Stimulated activated naive CD8-positive, alpha-beta T cell treated with anti-CD3 and anti-CD28 coated beads, Interleukin-15, Interleukin-2, amounts not matched to agents 100 ng/mL and 50 ng/mL, for 24 hours (primary cell): ENCODE measurements at regions not wholly inside any gene's neighbourhood (a gene's known extent, or its start where the extent isn't known, plus 50 kb on each side); places are given as distances from the start of the nearest gene placed in this dataset.

Source experiments
- H3K27ac Mint-ChIP-seq: one replicate; pipeline ENCODE4 v1.8.0; 2021; ENCODE audit warnings: mild to moderate bottlenecking, mixed read lengths
- H3K27me3 Mint-ChIP-seq: one replicate; pipeline ENCODE4 v1.8.0; 2021; ENCODE audit warnings: mixed read lengths
- H3K36me3 Mint-ChIP-seq: one replicate; pipeline ENCODE4 v1.8.0; 2021; ENCODE audit warnings: low read depth, mixed read lengths
- H3K4me1 Mint-ChIP-seq: one replicate; pipeline ENCODE4 v1.8.0; 2021; ENCODE audit warnings: low read depth, mixed read lengths
- H3K4me3 Mint-ChIP-seq: one replicate; pipeline ENCODE4 v1.8.0; 2021; ENCODE audit warnings: mild to moderate bottlenecking, mixed read lengths
- H3K9me3 Mint-ChIP-seq: one replicate; pipeline ENCODE4 v1.8.0; 2021; ENCODE audit warnings: mixed read lengths

DNA sequence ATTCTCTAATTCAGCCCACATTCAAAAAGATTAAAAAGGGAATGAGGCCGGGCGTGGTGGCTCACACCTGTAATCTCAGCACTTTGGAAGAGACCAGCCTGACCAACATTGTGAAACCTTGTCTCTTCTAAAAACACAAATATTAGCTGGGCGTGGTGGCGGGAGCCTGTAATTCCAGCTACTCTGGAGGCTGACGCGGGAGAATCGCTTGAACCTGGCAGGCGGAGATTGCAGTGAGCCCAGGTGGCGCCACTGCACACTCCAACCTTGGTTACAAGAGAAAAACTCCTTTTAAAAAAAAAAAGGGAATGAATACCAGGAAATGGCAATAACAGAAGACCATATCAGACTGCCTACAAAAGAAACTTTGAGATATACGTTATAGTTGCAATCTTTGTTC is 1244.5 kb downstream of the PCDH9 start:
- no peaks in the 10 kb centered on the region for H3K27me3 Mint-ChIP-seq
- H3K27ac Mint-ChIP-seq: no peak overlapping the region
- H3K4me3 Mint-ChIP-seq: no peak overlapping the region
- no peaks in the 10 kb centered on the region for H3K4me1 Mint-ChIP-seq
- no peaks in the 10 kb centered on the region for H3K36me3 Mint-ChIP-seq
- no peaks in the 10 kb centered on the region for H3K9me3 Mint-ChIP-seq

DNA sequence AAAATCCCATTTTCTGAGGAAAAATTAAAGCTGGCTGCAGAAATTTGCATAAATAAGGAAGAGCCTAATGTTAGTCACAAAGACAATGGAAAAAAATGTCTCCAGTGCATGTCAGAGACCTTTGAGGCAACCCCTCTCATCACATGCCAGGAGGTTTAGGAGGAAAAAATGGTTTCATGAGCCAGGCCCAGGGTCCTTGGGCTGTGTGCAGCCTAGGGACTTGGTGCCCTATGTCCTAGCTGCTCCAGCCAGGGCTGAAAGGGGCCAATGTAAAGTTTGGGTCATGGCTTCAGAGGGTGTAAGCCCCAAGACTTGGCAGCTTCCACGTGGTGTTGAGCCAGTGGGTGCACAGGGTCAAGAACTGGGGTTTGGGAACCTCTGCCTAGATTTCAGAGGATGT is 1252.6 kb downstream of the PCDH9 start:
- Mint-ChIP-seq H3K4me3 (no peak overlapping the region), H3K36me3 (no peaks in the 10 kb centered on the region), H3K27ac (no peak overlapping the region), H3K4me1 (no peaks in the 10 kb centered on the region), H3K27me3 (no peaks in the 10 kb centered on the region), H3K9me3 (peaks cover 7% of the 10 kb centered on the region)

- H3K4me3 Mint-ChIP-seq: no peak overlapping the region
- peaks cover 9% of the 10 kb centered on the region for H3K9me3 Mint-ChIP-seq
- H3K36me3 Mint-ChIP-seq: no peaks in the 10 kb centered on the region
- H3K4me1 Mint-ChIP-seq: no peaks in the 10 kb centered on the region
- H3K27me3 Mint-ChIP-seq: no peaks in the 10 kb centered on the region
- H3K27ac Mint-ChIP-seq: no peak overlapping the region
Observed at GRCh38 chr13:65971541-65971940, 1258.6 kb downstream of the PCDH9 start.

DNA sequence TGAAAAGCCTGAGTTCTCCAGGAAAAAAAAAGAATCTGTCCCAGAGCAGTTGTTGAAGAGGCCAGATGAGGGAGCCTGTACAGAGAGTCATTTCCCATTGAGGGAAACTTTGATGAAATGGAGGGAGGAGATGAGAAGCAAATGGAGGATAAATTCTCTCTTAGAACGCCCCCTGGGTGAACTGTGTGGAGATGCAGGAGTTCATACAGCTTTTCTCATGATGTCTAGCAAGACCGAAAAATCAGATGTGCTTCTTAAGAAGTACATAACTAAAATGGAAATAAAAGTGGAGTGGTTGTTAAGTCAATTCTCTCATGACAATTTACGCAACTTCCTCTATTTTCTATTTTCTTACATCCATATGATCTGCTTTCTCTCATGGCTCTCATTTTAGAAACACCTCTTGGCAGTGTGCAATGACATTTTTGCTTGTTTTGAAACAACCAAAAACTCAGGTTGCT is 1263.1 kb downstream of the PCDH9 start:
- Mint-ChIP-seq H3K27me3 (no peaks in the 10 kb centered on the region), H3K4me3 (no peak overlapping the region), H3K9me3 (peaks cover 7% of the 10 kb centered on the region), H3K27ac (no peak overlapping the region), H3K36me3 (no peaks in the 10 kb centered on the region), H3K4me1 (no peaks in the 10 kb centered on the region)

- H3K4me3 Mint-ChIP-seq: no peak overlapping the region
- peaks cover 7% of the 10 kb centered on the region for H3K9me3 Mint-ChIP-seq
- no peaks in the 10 kb centered on the region for H3K4me1 Mint-ChIP-seq
- no peaks in the 10 kb centered on the region for H3K27me3 Mint-ChIP-seq
- H3K27ac Mint-ChIP-seq: no peak overlapping the region
- no peaks in the 10 kb centered on the region for H3K36me3 Mint-ChIP-seq
Observed at GRCh38 chr13:65965501-65965900, 1264.6 kb downstream of the PCDH9 start.

DNA sequence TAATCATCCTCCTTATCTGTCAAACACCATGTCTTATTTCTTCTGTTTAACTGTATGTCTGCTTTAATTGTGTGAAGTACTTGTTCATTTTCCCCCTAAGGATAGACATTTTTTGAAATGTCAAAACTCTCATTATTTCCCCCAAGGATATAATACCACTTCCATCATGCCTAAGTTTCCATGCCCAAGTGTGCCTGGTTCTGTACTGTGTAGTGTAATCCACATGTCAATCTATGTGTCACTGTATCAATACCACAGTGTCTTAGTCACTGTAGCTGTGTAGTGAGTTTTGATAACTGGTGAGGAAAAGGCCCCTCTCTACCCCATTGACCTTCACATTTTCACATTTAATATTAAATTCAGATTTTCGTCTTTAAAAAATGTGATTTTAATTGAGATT is 1265.5 kb downstream of the PCDH9 start:
- no peaks in the 10 kb centered on the region for H3K36me3 Mint-ChIP-seq
- peaks cover 7% of the 10 kb centered on the region for H3K9me3 Mint-ChIP-seq
- no peak overlapping the region for H3K27ac Mint-ChIP-seq
- H3K4me1 Mint-ChIP-seq: no peaks in the 10 kb centered on the region
- no peaks in the 10 kb centered on the region for H3K27me3 Mint-ChIP-seq
- H3K4me3 Mint-ChIP-seq: no peak overlapping the region

GRCh38 chr13:65959305-65959704 is 1270.8 kb downstream of the PCDH9 start:
- H3K4me3 Mint-ChIP-seq: no peak overlapping the region
- no peaks in the 10 kb centered on the region for H3K4me1 Mint-ChIP-seq
- no peaks in the 10 kb centered on the region for H3K36me3 Mint-ChIP-seq
- H3K9me3 Mint-ChIP-seq: peaks cover 7% of the 10 kb centered on the region
- H3K27ac Mint-ChIP-seq: no peak overlapping the region
- H3K27me3 Mint-ChIP-seq: no peaks in the 10 kb centered on the region

GRCh38 chr13:65946387-65946786 is 1283.7 kb downstream of the PCDH9 start:
- Mint-ChIP-seq H3K27ac (no peak overlapping the region), H3K36me3 (no peaks in the 10 kb centered on the region)

DNA sequence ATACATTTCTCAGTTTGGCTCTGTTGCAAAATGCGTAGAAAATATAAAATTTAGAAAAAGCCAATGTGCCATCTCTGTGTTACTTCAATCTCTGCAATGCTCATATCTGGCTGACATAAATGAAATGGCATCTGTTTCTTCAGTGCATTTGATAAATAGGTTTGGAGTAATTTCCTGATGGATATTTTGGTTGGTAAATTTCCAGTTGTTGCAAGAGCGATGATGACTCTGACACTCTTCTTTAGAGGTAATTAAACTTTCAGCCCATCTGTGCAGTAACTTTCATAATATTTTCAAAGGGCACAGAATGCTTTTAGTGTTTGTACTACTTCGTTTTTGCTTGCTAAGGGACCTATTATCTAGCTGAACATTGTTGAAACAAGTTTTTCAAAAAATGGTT is 1286.4 kb downstream of the PCDH9 start:
- no peak overlapping the region for H3K27ac Mint-ChIP-seq
- H3K4me3 Mint-ChIP-seq: no peak overlapping the region
- no peaks in the 10 kb centered on the region for H3K36me3 Mint-ChIP-seq
- H3K9me3 Mint-ChIP-seq: peaks cover 3% of the 10 kb centered on the region
- H3K27me3 Mint-ChIP-seq: no peaks in the 10 kb centered on the region
- no peaks in the 10 kb centered on the region for H3K4me1 Mint-ChIP-seq

More at GRCh38 chr13:65946387-65946786, 1283.7 kb downstream of the PCDH9 start:
- no peaks in the 10 kb centered on the region for H3K27me3 Mint-ChIP-seq
- no peaks in the 10 kb centered on the region for H3K4me1 Mint-ChIP-seq
- no peak overlapping the region for H3K4me3 Mint-ChIP-seq
- H3K9me3 Mint-ChIP-seq: peaks cover 5% of the 10 kb centered on the region

GRCh38 chr13:65943024-65943423 is 1287.1 kb downstream of the PCDH9 start:
- no peaks in the 10 kb centered on the region for H3K4me1 Mint-ChIP-seq
- no peaks in the 10 kb centered on the region for H3K27me3 Mint-ChIP-seq
- no peak overlapping the region for H3K27ac Mint-ChIP-seq
- no peak overlapping the region for H3K4me3 Mint-ChIP-seq
- H3K9me3 Mint-ChIP-seq: peaks cover 3% of the 10 kb centered on the region
- H3K36me3 Mint-ChIP-seq: no peaks in the 10 kb centered on the region

- H3K4me1 Mint-ChIP-seq: no peaks in the 10 kb centered on the region
- H3K9me3 Mint-ChIP-seq: peaks cover 6% of the 10 kb centered on the region
- H3K27me3 Mint-ChIP-seq: no peaks in the 10 kb centered on the region
- H3K27ac Mint-ChIP-seq: no peak overlapping the region
- no peak overlapping the region for H3K4me3 Mint-ChIP-seq
- H3K36me3 Mint-ChIP-seq: no peaks in the 10 kb centered on the region
Observed at GRCh38 chr13:65940720-65941119, 1289.4 kb downstream of the PCDH9 start.

DNA sequence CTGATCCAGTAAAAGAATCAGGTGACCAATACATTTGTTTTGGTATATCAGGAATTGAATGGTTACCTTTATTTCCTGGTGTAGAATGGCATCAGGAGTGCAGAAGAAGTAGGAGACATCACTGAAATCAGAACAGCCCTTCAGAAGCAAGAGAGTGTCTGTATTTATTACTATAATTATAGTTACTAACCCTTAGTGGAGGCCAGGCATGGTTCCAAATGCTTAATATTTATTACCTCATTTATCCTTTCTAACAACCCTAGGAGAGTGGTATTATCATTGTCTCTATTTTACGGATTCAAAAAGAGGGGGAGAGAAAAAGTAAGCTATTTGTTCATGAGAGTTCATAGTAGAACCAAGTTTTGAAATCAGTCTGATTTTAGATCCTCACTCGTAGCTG is 1292.9 kb downstream of the PCDH9 start:
- Mint-ChIP-seq H3K4me3 (no peak overlapping the region), H3K4me1 (no peaks in the 10 kb centered on the region), H3K27ac (no peak overlapping the region), H3K36me3 (no peaks in the 10 kb centered on the region), H3K27me3 (no peaks in the 10 kb centered on the region), H3K9me3 (peaks cover 6% of the 10 kb centered on the region)

DNA sequence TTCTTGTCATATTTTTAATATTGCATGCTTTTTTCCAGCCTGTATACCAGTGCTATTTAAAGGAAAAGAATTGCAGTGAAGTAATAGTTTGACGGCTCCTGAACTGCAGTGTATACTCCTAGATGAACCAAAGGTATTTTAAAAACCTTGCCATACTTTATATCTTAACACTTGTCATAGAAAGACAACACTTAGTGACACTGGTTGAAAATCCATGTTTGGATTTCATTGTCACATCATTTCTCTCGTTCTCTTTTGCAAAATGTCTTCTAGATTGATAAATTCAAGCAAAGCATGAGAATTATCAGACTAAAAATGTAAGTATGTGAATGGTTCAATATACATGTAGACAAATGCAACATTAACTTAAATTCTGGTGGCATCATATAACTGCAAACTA is 1293.9 kb downstream of the PCDH9 start:
- no peak overlapping the region for H3K27ac Mint-ChIP-seq
- no peaks in the 10 kb centered on the region for H3K4me1 Mint-ChIP-seq
- peaks cover 6% of the 10 kb centered on the region for H3K9me3 Mint-ChIP-seq
- no peaks in the 10 kb centered on the region for H3K36me3 Mint-ChIP-seq
- no peak overlapping the region for H3K4me3 Mint-ChIP-seq
- H3K27me3 Mint-ChIP-seq: no peaks in the 10 kb centered on the region

GRCh38 chr13:65932587-65933239 is 1297.4 kb downstream of the PCDH9 start:
- no peaks in the 10 kb centered on the region for H3K36me3 Mint-ChIP-seq
- no peaks in the 10 kb centered on the region for H3K27me3 Mint-ChIP-seq
- no peaks in the 10 kb centered on the region for H3K4me1 Mint-ChIP-seq
- H3K4me3 Mint-ChIP-seq: no peak overlapping the region
- H3K9me3 Mint-ChIP-seq: peaks cover 3% of the 10 kb centered on the region
- no peak overlapping the region for H3K27ac Mint-ChIP-seq

DNA sequence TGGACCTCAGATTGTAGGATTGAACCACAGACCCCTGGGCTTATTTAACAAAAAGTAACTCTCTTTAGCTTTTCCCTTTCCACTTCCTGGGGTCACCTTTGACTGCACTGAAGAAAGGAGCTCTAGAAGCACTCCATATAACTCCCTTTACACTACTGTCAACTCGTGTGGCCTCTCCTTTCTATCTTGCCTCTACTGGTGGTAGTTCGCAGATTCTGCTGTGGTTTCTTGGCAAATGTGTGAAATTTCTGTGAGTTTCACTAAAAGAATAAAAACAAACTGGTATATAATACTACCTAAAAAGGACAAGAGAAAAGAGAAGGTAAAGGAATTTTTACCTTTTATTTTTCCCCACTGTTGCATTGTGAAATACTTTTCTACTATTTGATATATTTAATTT is 1298.1 kb downstream of the PCDH9 start:
- no peaks in the 10 kb centered on the region for H3K4me1 Mint-ChIP-seq
- no peaks in the 10 kb centered on the region for H3K36me3 Mint-ChIP-seq

GRCh38 chr13:65929436-65929835 is 1300.7 kb downstream of the PCDH9 start:
- H3K36me3 Mint-ChIP-seq: no peaks in the 10 kb centered on the region
- no peaks in the 10 kb centered on the region for H3K4me1 Mint-ChIP-seq
- H3K27ac Mint-ChIP-seq: no peak overlapping the region
- H3K27me3 Mint-ChIP-seq: no peaks in the 10 kb centered on the region
- H3K4me3 Mint-ChIP-seq: no peak overlapping the region
- no peaks in the 10 kb centered on the region for H3K9me3 Mint-ChIP-seq

More for the DNA sequence above, 1298.1 kb downstream of the PCDH9 start:
- Mint-ChIP-seq H3K9me3 (peaks cover 3% of the 10 kb centered on the region), H3K27ac (no peak overlapping the region), H3K27me3 (no peaks in the 10 kb centered on the region), H3K4me3 (no peak overlapping the region)
